CD14-positive monocyte (primary cell): ENCODE measurements at regions not wholly inside any gene's neighbourhood (a gene's known extent, or its start where the extent isn't known, plus 50 kb on each side); places are given as distances from the start of the nearest gene placed in this dataset.

Experiments used
- DNase-seq, 3 donors: peaks; one replicate each; pipeline ENCODE4 v3.0.0-alpha.2; 2011 to 2022
- H2AFZ ChIP-seq: 2 replicates; pipeline ENCODE4 v1.6.0; 2012; ENCODE audit warnings: mild to moderate bottlenecking, low read depth, low read length, inconsistent platforms; ENCODE audit not compliant: insufficient read depth, poor library complexity, severe bottlenecking
- H3K27ac ChIP-seq, 2 donors: 1 replicate in 1 of 2; 2 replicates in 1 of 2; pipeline ENCODE4 v1.5.1; 2012 to 2013; ENCODE audit warnings: low read length in 2 of 2, control low read depth in 1 of 2, inconsistent platforms in 1 of 2, low read depth in 1 of 2, mild to moderate bottlenecking in 1 of 2
- H3K27me3 ChIP-seq, 2 donors: one replicate each; pipeline versions ENCODE4 v1.6.0 to v1.6.1; 2011 to 2013; ENCODE audit warnings: low read length in 2 of 2; ENCODE audit not compliant: control insufficient read depth in 2 of 2, insufficient read depth in 2 of 2
- H3K36me3 ChIP-seq, 2 donors: replicated peaks in 1 of 2; 1 replicate in 1 of 2; 2 replicates in 1 of 2; pipeline versions ENCODE4 v1.5.1 to v1.6.1; 2012 to 2013; ENCODE audit warnings: low read length in 2 of 2, control low read depth in 1 of 2, inconsistent platforms in 1 of 2, mild to moderate bottlenecking in 1 of 2; ENCODE audit not compliant: insufficient read depth in 2 of 2, control insufficient read depth in 1 of 2
- H3K4me1 ChIP-seq, 2 donors: 1 replicate in 1 of 2; 2 replicates in 1 of 2; pipeline versions ENCODE4 v1.5.1 to v1.6.1; 2012 to 2013; ENCODE audit warnings: low read length in 2 of 2, control low read depth in 1 of 2, inconsistent platforms in 1 of 2, mild to moderate bottlenecking in 1 of 2, moderate library complexity in 1 of 2; ENCODE audit not compliant: insufficient read depth in 2 of 2, control insufficient read depth in 1 of 2
- H3K4me2 ChIP-seq: replicated peaks from 2 replicates; pipeline ENCODE3; 2012; ENCODE audit warnings: low read length, moderate library complexity, mild to moderate bottlenecking; ENCODE audit not compliant: poor library complexity, severe bottlenecking; ENCODE audit errors: extremely low read depth
- H3K4me3 ChIP-seq, 3 experiments: fragments of 200-600 bp in 1 of 3; sonication (generic) in 1 of 3; replicated peaks in 1 of 3; 1 replicate in 2 of 3; 2 replicates in 1 of 3; pipeline ENCODE4 v1.5.1; 2011 to 2013; ENCODE audit warnings: low read length in 3 of 3, mild to moderate bottlenecking in 3 of 3, control low read depth in 2 of 3, low read depth in 2 of 3, inconsistent platforms in 1 of 3, moderate library complexity in 1 of 3
- H3K79me2 ChIP-seq: 2 replicates; pipeline ENCODE4 v1.6.0; 2012; ENCODE audit warnings: mild to moderate bottlenecking, control low read depth, inconsistent platforms, low read length, moderate library complexity; ENCODE audit not compliant: insufficient read depth
- H3K9ac ChIP-seq: 2 replicates; pipeline ENCODE4 v1.6.0; 2017; ENCODE audit warnings: low read length, mild to moderate bottlenecking; ENCODE audit not compliant: insufficient read depth, poor library complexity, severe bottlenecking
- H3K9me3 ChIP-seq, 2 donors: replicated peaks in 1 of 2; 1 replicate in 1 of 2; 2 replicates in 1 of 2; pipeline versions ENCODE4 v1.5.1 to v1.6.1; 2012 to 2013; ENCODE audit warnings: low read length in 2 of 2, control low read depth in 1 of 2; ENCODE audit not compliant: control insufficient read depth in 1 of 2, insufficient read depth in 1 of 2
- H4K20me1 ChIP-seq: 2 replicates; pipeline ENCODE4 v1.6.0; 2012; ENCODE audit warnings: mild to moderate bottlenecking, low read length, control low read depth, moderate library complexity; ENCODE audit not compliant: insufficient read depth
- H3K27ac Mint-ChIP-seq, 7 donors: one replicate each; pipeline ENCODE4 v1.8.0; 2020; ENCODE audit warnings: mild to moderate bottlenecking in 7 of 7, mixed read lengths in 7 of 7, moderate library complexity in 6 of 7, inconsistent platforms in 2 of 7
- H3K27me3 Mint-ChIP-seq, 3 donors: one replicate each; pipeline ENCODE4 v1.8.0; 2021 to 2022; ENCODE audit warnings: low read depth in 3 of 3, mild to moderate bottlenecking in 3 of 3, mixed read lengths in 3 of 3, moderate library complexity in 3 of 3, inconsistent platforms in 1 of 3
- H3K36me3 Mint-ChIP-seq, 2 donors: one replicate each; pipeline ENCODE4 v1.8.0; 2020; ENCODE audit warnings: mixed read lengths in 2 of 2, inconsistent platforms in 1 of 2, mild to moderate bottlenecking in 1 of 2
- H3K4me1 Mint-ChIP-seq: one replicate; pipeline ENCODE4 v1.8.0; 2020; ENCODE audit warnings: mild to moderate bottlenecking, mixed read lengths
- H3K4me3 Mint-ChIP-seq, 2 donors: one replicate each; pipeline ENCODE4 v1.8.0; 2020; ENCODE audit warnings: mild to moderate bottlenecking in 2 of 2, mixed read lengths in 2 of 2, moderate library complexity in 1 of 2
- H3K9me3 Mint-ChIP-seq, 7 donors: one replicate each; pipeline ENCODE4 v1.8.0; 2020 to 2022; ENCODE audit warnings: mixed read lengths in 7 of 7, mild to moderate bottlenecking in 6 of 7, moderate library complexity in 6 of 7, inconsistent platforms in 2 of 7
- CTCF ChIP-seq: fragments of 200-600 bp; IDR thresholded peaks from one replicate; pipeline ENCODE4 v1.8.0; 2022; ENCODE audit warnings: antibody characterized with exemption, mild to moderate bottlenecking
- WGBS: methylation state at CpG from one replicate; pipeline ENCODE4 v1.1.5; 2013; ENCODE audit warnings: missing lambda C conversion rate; ENCODE audit not compliant: insufficient coverage; 5-methylcytosine and 5-hydroxymethylcytosine counted together
- intact Hi-C, 2 donors: fragments of 100-400 bp; cut with micrococcal nuclease; formaldehyde crosslinking; loops; one replicate each; pipeline versions ENCODE4 v1.15.0 to v1.15.1; 2023

GRCh38 chr3:104461431-104461830 lies 905.3 kb upstream of the ALCAM start:
- no peak for TF ChIP-seq CTCF
- no peak overlapping the region for H3K4me3 Mint-ChIP-seq
- Histone ChIP-seq H3K9ac (no peak overlapping the region), H3K4me2 (no peak overlapping the region), H3K27ac (no peak overlapping the region), H3K36me3 (no peaks in the 10 kb centered on the region), H3K79me2 (no peaks in the 10 kb centered on the region), H2AFZ (no peak overlapping the region), H3K4me1 (no peaks in the 10 kb centered on the region), H4K20me1 (no peaks in the 10 kb centered on the region), H3K27me3 (no peaks in the 10 kb centered on the region), H3K9me3 (no peaks in the 10 kb centered on the region), H3K4me3 (no peak overlapping the region)
- WGBS: no CpG with 5 or more reads among the region's 1 CpG
- no peak for DNase-seq
- H3K27me3 Mint-ChIP-seq: no peaks in the 10 kb centered on the region
- H3K36me3 Mint-ChIP-seq: no peaks in the 10 kb centered on the region
- H3K9me3 Mint-ChIP-seq: peaks cover 0 to 8% (median 2%) of the 10 kb centered on the region in 7 donors
- intact Hi-C loops: no loop called here
- no peaks in the 10 kb centered on the region for H3K4me1 Mint-ChIP-seq
- H3K27ac Mint-ChIP-seq: no peak overlapping the region

GRCh38 chr3:104472221-104472620 lies 894.5 kb upstream of the ALCAM start:
- H3K27ac Mint-ChIP-seq: no peak overlapping the region
- Histone ChIP-seq H3K4me1 (no peaks in the 10 kb centered on the region), H3K36me3 (no peaks in the 10 kb centered on the region), H3K9me3 (peaks cover 21 to 27% of the 10 kb centered on the region in 2 donors), H3K9ac (no peak overlapping the region), H3K79me2 (no peaks in the 10 kb centered on the region), H2AFZ (no peak overlapping the region), H3K4me2 (no peak overlapping the region), H3K4me3 (no peak overlapping the region), H3K27ac (no peak overlapping the region), H3K27me3 (no peaks in the 10 kb centered on the region), H4K20me1 (no peaks in the 10 kb centered on the region)
- intact Hi-C loops: no loop called here
- H3K27me3 Mint-ChIP-seq: peaks cover 0 to 2% (median 0%) of the 10 kb centered on the region in 3 donors
- no peaks in the 10 kb centered on the region for H3K36me3 Mint-ChIP-seq
- no CpG with 5 or more reads among the region's 3 CpGs for WGBS
- H3K4me3 Mint-ChIP-seq: no peak overlapping the region
- TF ChIP-seq CTCF: no peak
- peaks cover 3 to 21% (median 16%) of the 10 kb centered on the region in 7 donors for H3K9me3 Mint-ChIP-seq
- no peaks in the 10 kb centered on the region for H3K4me1 Mint-ChIP-seq
- DNase-seq: no peak
